Chondrocyte (in vitro differentiated cells): ENCODE measurements at regions not wholly inside any gene's neighbourhood (a gene's known extent, or its start where the extent isn't known, plus 50 kb on each side); places are given as distances from the start of the nearest gene placed in this dataset.

Experiments used
- DNase-seq: peaks from one replicate; pipeline ENCODE4 v3.0.0; 2021; ENCODE audit warnings: mixed read lengths, low spot score
- H3K27ac Mint-ChIP-seq: one replicate; pipeline ENCODE4 v1.8.0; 2021; ENCODE audit warnings: mild to moderate bottlenecking, moderate library complexity, mixed read lengths; ENCODE audit not compliant: unreplicated experiment
- H3K27me3 Mint-ChIP-seq: 2 replicates; pipeline ENCODE4 v1.8.0; 2021; ENCODE audit warnings: low read depth, mixed read lengths
- H3K36me3 Mint-ChIP-seq: 2 replicates; pipeline ENCODE4 v1.8.0; 2021; ENCODE audit warnings: low read depth, mixed read lengths
- H3K4me1 Mint-ChIP-seq: 2 replicates; pipeline ENCODE4 v1.8.0; 2021; ENCODE audit warnings: low read depth, mild to moderate bottlenecking, mixed read lengths
- H3K4me3 Mint-ChIP-seq: one replicate; pipeline ENCODE4 v1.8.0; 2021; ENCODE audit warnings: mild to moderate bottlenecking, moderate library complexity, mixed read lengths; ENCODE audit not compliant: unreplicated experiment
- H3K9me3 Mint-ChIP-seq: 2 replicates; pipeline ENCODE4 v1.8.0; 2021; ENCODE audit warnings: low read depth, mixed read lengths
- TF ChIP-seq, protein P1 (sequence below): fragments of 200-600 bp; sonication (generic); IDR thresholded peaks from 2 replicates; pipeline ENCODE4 v1.5.0; 2021; ENCODE audit warnings: antibody characterized with exemption, mild to moderate bottlenecking, moderate library complexity

DNA sequence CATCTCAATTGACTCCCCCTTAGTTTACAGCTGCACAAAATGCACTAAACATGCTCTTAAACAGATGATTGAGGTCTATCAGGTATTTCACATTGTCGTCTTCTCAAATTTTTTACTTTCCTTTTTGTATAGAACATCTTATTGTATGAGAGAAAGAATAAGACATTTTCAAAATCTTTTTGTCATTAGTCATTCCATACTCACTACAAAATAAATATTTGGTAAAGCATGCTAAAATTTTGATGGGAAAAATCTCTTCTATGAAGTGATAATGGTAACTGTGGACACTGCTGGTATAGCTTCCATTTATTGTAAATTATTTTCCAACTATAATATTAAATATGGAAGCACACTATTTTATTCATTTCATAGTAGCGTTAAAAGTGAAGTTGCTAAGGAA, 185.6 kb upstream of the FSTL5 start:
- Mint-ChIP-seq H3K9me3 (no peaks in the 10 kb centered on the region), H3K27me3 (no peaks in the 10 kb centered on the region), H3K36me3 (no peaks in the 10 kb centered on the region), H3K4me1 (no peaks in the 10 kb centered on the region), H3K27ac (no peak overlapping the region), H3K4me3 (no peak overlapping the region)
- TF ChIP-seq, protein P1, sequence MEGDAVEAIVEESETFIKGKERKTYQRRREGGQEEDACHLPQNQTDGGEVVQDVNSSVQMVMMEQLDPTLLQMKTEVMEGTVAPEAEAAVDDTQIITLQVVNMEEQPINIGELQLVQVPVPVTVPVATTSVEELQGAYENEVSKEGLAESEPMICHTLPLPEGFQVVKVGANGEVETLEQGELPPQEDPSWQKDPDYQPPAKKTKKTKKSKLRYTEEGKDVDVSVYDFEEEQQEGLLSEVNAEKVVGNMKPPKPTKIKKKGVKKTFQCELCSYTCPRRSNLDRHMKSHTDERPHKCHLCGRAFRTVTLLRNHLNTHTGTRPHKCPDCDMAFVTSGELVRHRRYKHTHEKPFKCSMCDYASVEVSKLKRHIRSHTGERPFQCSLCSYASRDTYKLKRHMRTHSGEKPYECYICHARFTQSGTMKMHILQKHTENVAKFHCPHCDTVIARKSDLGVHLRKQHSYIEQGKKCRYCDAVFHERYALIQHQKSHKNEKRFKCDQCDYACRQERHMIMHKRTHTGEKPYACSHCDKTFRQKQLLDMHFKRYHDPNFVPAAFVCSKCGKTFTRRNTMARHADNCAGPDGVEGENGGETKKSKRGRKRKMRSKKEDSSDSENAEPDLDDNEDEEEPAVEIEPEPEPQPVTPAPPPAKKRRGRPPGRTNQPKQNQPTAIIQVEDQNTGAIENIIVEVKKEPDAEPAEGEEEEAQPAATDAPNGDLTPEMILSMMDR = no peak
- no peak for DNase-seq

DNA sequence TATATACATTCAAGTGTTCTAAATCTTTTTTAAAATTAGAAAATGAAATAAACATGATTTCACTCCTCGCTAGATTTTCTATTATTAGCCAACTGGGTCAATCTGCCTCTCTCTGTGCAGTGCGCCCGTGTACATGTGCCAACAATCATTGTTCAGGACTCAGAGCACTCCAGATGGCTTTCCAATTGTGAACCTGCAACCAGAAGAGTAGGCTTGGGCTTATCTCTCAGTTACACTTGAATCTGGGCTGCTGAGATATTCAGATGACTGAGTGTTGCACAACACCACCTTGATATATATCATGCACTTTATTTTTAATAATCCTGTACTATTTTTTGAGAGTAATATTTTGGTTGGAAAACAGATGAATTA, 184.0 kb upstream of the FSTL5 start:
- TF ChIP-seq, protein P1 = no peak
- H3K36me3 Mint-ChIP-seq = no peaks in the 10 kb centered on the region
- no peak for DNase-seq
- H3K27me3 Mint-ChIP-seq = no peaks in the 10 kb centered on the region
- no peak overlapping the region for H3K4me3 Mint-ChIP-seq
- no peaks in the 10 kb centered on the region for H3K4me1 Mint-ChIP-seq
- H3K27ac Mint-ChIP-seq = no peak overlapping the region
- no peaks in the 10 kb centered on the region for H3K9me3 Mint-ChIP-seq

GRCh38 chr4:162347156-162347841, 183.5 kb upstream of the FSTL5 start:
- H3K27ac Mint-ChIP-seq = no peak overlapping the region
- H3K36me3 Mint-ChIP-seq = no peaks in the 10 kb centered on the region
- H3K4me1 Mint-ChIP-seq = no peaks in the 10 kb centered on the region
- H3K4me3 Mint-ChIP-seq = no peak overlapping the region
- TF ChIP-seq, protein P1 = no peak
- no peaks in the 10 kb centered on the region for H3K27me3 Mint-ChIP-seq
- DNase-seq = no peak
- H3K9me3 Mint-ChIP-seq = no peaks in the 10 kb centered on the region

GRCh38 chr4:162343967-162344366, 180.2 kb upstream of the FSTL5 start:
- DNase-seq = no peak
- H3K27me3 Mint-ChIP-seq = no peaks in the 10 kb centered on the region
- no peak overlapping the region for H3K4me3 Mint-ChIP-seq
- no peaks in the 10 kb centered on the region for H3K4me1 Mint-ChIP-seq
- no peak overlapping the region for H3K27ac Mint-ChIP-seq
- H3K36me3 Mint-ChIP-seq = no peaks in the 10 kb centered on the region
- TF ChIP-seq, protein P1 = no peak
- H3K9me3 Mint-ChIP-seq = no peaks in the 10 kb centered on the region

- TF ChIP-seq, protein P1 = no peak
Observed at GRCh38 chr4:162341533-162341932, 177.7 kb upstream of the FSTL5 start.

More at GRCh38 chr4:162341533-162341932, 177.7 kb upstream of the FSTL5 start:
- Mint-ChIP-seq H3K27ac (no peak overlapping the region), H3K4me1 (no peaks in the 10 kb centered on the region), H3K36me3 (no peaks in the 10 kb centered on the region), H3K27me3 (no peaks in the 10 kb centered on the region), H3K9me3 (no peaks in the 10 kb centered on the region), H3K4me3 (no peak overlapping the region)
- no peak for DNase-seq
